Mucosa of descending colon (tissue), 3 donors: ENCODE measurements at regions not wholly inside any gene's neighbourhood (a gene's known extent, or its start where the extent isn't known, plus 50 kb on each side); places are given as distances from the start of the nearest gene placed in this dataset.

Source experiments
- ATAC-seq: fragments of 200-7000 bp; cut with Tn5 transposase; one replicate; pipeline ENCODE4 v1.9.1; 2020; ENCODE audit warnings: mild to moderate bottlenecking, moderate library complexity
- DNase-seq, 3 donors: peaks; one replicate each; pipeline ENCODE4 v3.0.0-alpha.2; 2020
- H3K36me3 ChIP-seq: fragments of 200-600 bp; one replicate; pipeline ENCODE4 v1.8.0; 2021; ENCODE audit warnings: low read depth, mild to moderate bottlenecking
- H3K4me1 ChIP-seq: fragments of 200-600 bp; one replicate; pipeline ENCODE4 v1.8.0; 2021; ENCODE audit warnings: low read depth, mild to moderate bottlenecking
- H3K4me3 ChIP-seq: fragments of 200-600 bp; one replicate; pipeline ENCODE4 v1.8.0; 2021; ENCODE audit warnings: mild to moderate bottlenecking
- H3K9me3 ChIP-seq: fragments of 200-600 bp; one replicate; pipeline ENCODE4 v1.8.0; 2021; ENCODE audit warnings: mild to moderate bottlenecking
- intact Hi-C, 2 donors: fragments of 100-400 bp; cut with DNase I in 1 of 2; cut with micrococcal nuclease in 1 of 2; formaldehyde crosslinking; loops; one replicate each; pipeline versions ENCODE4 v1.11.0 to v1.11.1; 2022; cut with DNase I, micrococcal nuclease
- TF ChIP-seq, protein P1 (sequence below): fragments of 200-600 bp; IDR thresholded peaks from one replicate; pipeline ENCODE4 v1.8.0; 2022; ENCODE audit warnings: antibody characterized with exemption, mild to moderate bottlenecking
- donor health status: DM: no; HTN: no; CAD: no; lungs with moderate emphysema.
- donor health status: DM: no; HTN: no; CAD: no.
- donor health status: DM: no; HTN: yes; CAD: no.

DNA sequence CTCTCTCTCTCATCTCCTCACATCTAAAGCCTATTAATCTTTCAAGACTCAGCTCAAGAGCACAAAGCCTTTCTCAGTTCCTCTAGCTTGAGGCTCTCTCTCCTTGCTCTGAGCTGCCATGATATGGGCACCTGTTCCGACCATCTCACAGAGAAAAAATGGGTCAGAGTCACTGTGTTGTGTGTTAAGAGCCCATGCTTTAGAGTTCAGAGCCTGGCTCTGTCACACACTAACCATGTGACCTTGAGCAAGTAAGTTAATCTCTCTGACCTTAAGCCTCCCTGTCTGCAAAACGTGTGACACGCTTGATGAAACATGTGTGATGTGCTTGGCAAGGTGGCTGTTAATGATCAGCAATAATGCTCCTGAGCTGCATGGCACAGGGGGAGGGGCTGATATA is 245.2 kb downstream of the DLEU7 start:
- Histone ChIP-seq H3K36me3 (no peaks in the 10 kb centered on the region), H3K4me1 (no peaks in the 10 kb centered on the region), H3K9me3 (no peaks in the 10 kb centered on the region), H3K4me3 (no peak overlapping the region)
- DNase-seq (no peak), ATAC-seq (no peak)
- TF ChIP-seq, protein P1, sequence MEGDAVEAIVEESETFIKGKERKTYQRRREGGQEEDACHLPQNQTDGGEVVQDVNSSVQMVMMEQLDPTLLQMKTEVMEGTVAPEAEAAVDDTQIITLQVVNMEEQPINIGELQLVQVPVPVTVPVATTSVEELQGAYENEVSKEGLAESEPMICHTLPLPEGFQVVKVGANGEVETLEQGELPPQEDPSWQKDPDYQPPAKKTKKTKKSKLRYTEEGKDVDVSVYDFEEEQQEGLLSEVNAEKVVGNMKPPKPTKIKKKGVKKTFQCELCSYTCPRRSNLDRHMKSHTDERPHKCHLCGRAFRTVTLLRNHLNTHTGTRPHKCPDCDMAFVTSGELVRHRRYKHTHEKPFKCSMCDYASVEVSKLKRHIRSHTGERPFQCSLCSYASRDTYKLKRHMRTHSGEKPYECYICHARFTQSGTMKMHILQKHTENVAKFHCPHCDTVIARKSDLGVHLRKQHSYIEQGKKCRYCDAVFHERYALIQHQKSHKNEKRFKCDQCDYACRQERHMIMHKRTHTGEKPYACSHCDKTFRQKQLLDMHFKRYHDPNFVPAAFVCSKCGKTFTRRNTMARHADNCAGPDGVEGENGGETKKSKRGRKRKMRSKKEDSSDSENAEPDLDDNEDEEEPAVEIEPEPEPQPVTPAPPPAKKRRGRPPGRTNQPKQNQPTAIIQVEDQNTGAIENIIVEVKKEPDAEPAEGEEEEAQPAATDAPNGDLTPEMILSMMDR = no peak
- intact Hi-C loops = no loop called here

DNA sequence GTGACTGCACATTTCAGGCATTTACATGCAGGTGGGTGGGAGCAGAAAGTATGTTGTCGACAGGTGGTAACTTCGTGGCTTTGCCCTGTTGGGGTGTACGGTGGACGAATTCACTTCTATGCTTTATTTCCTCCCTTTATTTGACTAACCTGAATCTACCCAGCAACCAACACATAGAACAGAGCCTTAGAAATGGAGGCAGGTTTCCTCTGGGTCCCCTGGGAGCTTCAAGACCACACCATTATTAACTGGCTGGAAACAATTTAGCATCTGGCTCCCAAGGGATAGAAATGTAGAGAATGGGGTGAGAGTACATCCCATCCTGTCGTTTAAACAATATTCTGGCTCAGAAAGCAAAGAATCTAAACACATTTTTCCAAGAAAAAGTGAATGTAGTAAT is 244.4 kb downstream of the DLEU7 start:
- H3K4me1 ChIP-seq = no peaks in the 10 kb centered on the region
- intact Hi-C loops = no loop called here
- ATAC-seq (no peak), DNase-seq (no peak)
- H3K36me3 ChIP-seq = no peaks in the 10 kb centered on the region
- TF ChIP-seq, protein P1 = no peak
- H3K9me3 ChIP-seq = no peaks in the 10 kb centered on the region
- no peak overlapping the region for H3K4me3 ChIP-seq

- Histone ChIP-seq H3K4me1 (no peaks in the 10 kb centered on the region), H3K36me3 (no peaks in the 10 kb centered on the region), H3K9me3 (no peaks in the 10 kb centered on the region), H3K4me3 (no peak overlapping the region)
- intact Hi-C loops = no loop called here
- TF ChIP-seq, protein P1 = no peak
- DNase-seq (no peak), ATAC-seq (no peak)
Measured at GRCh38 chr13:50599927-50600326, 243.6 kb downstream of the DLEU7 start.

DNA sequence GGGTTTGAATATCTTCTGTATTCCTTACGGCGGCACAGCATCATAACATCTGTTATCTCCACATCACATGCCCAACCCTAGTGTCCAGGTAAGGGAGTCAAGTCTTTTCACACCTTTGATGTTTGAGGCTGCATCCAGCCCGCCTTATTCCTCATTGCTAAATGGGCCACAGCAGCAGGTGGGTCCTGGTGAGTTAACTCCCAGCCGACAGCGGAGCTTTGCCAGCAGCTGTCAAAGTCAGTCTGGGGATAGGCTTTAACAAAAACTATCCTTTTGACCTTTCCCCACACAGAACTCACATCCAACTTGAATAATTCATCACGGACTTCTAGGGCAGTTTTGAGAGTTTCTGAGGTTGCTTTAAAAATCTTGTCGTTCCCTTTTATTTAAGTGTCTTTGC is 235.1 kb downstream of the DLEU7 start:
- no peaks in the 10 kb centered on the region for H3K9me3 ChIP-seq
- H3K4me3 ChIP-seq = no peak overlapping the region
- H3K4me1 ChIP-seq = no peaks in the 10 kb centered on the region
- TF ChIP-seq, protein P1 = no peak
- ATAC-seq (no peak), DNase-seq (no peak)
- intact Hi-C loops = no loop called here
- no peaks in the 10 kb centered on the region for H3K36me3 ChIP-seq

DNA sequence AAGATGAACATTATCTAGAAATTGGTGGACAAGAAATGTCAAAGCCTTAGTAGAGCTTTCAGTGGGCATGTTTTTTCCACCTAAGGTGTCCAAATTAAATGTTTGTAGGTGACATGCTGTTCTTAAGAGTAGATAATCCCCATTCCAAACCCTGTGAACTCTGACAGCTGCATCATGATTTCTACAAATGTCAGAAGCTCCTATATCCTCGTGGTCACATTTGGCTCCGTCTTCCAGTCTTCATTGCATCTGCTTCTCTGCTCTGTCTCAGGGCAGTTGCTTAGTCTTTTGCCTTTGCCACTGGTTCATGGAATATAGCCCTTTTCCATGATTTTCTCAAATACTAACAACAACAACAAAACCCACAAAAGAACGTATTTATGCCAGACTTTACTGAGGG is 234.5 kb downstream of the DLEU7 start:
- Histone ChIP-seq H3K36me3 (no peaks in the 10 kb centered on the region), H3K4me3 (no peak overlapping the region), H3K4me1 (no peaks in the 10 kb centered on the region), H3K9me3 (no peaks in the 10 kb centered on the region)
- TF ChIP-seq, protein P1 = no peak
- ATAC-seq = no peak
- intact Hi-C loops = no loop called here
- DNase-seq = no peak

- H3K9me3 ChIP-seq = no peaks in the 10 kb centered on the region
- H3K36me3 ChIP-seq = no peaks in the 10 kb centered on the region
- ATAC-seq (no peak), DNase-seq (no peak)
- intact Hi-C loops = no loop called here
- TF ChIP-seq, protein P1 = no peak
- H3K4me3 ChIP-seq = no peak overlapping the region
- no peaks in the 10 kb centered on the region for H3K4me1 ChIP-seq
Measured at GRCh38 chr13:50610238-50610637, 233.3 kb downstream of the DLEU7 start.
